GM19328 (cell line): ENCODE measurements at regions not wholly inside any gene's neighbourhood (a gene's known extent, or its start where the extent isn't known, plus 50 kb on each side); places are given as distances from the start of the nearest gene placed in this dataset.
"Not testable (repeated sequence)": the region's sequence is repeated elsewhere in the genome, so short reads cannot be mapped to it uniquely, and the experiment has no call there.

Source experiments
- ATAC-seq: cut with Tn5 transposase; IDR thresholded peaks from one replicate; pipeline ENCODE4 v1.9.1; 2021; ENCODE audit warnings: mild to moderate bottlenecking, moderate library complexity; ENCODE audit not compliant: unreplicated experiment

DNA sequence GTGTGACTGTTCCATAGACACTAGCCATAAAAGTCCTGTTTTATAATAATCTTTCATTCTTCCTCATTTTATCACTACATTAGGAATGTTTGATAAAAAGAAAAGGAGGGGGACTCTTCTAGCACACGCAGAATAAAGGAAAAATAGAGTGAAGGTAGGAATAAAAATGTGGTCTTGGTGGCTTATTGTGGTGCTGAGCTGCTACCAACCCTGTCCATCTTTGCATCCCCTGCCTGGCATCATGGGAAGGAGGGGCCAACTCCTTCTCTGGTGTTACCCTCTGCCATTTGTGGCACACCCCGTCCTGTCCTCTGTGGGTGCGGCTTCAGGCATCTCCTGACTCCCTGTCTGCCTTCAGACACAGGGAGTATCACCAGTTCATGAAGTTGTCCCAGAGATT, 104.9 kb upstream of the ZNF536 start:
- no peak for ATAC-seq

DNA sequence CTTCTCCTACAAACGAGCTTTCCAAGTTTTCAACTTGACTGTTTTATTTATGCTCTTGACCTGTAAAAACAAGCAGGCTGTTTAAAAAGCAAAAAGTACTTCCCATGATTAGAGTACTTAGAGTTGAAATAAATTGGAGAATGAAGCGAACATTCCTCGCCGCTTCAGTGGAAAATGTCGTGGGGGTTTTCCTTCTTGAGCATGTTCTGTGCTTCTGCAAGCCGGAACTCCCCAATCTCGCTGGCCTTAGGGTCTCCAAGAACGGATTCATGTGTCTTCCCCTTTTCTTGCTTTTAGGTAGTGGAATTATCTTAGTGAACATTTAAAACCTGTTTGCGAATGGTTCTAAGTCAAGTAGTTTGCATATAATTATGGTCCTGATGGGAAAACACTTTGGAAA, 103.6 kb upstream of the ZNF536 start:
- ATAC-seq, result no peak

DNA sequence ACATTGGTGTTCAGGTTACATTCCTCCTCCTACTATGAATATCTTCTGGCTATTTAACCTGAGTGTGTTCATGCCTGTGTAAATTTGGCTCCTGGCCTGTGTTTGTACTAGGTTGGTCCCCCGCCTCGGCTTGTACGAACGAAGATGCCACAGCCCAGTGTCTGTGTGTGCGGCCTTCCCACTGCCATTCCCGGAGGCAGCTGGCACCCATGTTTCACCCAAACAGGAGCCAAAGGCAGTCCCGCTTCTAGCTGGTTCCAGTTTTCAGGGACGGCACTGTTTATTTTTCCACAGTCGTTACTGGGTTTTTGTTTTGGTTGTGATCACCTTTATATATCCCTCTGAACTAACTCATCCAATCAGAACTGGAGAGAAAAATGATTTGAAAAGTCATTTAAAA, 102.5 kb upstream of the ZNF536 start:
- no peak for ATAC-seq

DNA sequence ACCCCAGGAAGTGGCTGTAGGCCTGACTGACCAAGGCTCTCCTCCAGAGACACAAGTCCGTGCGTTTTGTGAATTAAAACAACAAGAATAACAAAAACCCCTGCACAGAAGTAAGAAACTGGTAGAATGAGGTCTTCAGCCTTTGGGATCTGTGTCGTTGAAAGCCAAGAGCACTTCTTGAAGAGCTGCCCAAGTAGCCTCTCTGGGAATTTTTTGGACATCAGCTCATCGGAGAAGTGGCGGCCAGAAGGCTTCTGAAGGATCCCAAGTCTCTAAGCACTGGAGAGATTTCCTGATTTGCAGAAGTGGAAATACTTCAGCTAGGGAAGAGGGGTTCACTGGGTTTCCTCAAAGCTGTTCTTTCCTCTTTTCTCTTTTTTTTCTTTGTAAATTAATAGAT, 100.4 kb upstream of the ZNF536 start:
- ATAC-seq, result no peak

DNA sequence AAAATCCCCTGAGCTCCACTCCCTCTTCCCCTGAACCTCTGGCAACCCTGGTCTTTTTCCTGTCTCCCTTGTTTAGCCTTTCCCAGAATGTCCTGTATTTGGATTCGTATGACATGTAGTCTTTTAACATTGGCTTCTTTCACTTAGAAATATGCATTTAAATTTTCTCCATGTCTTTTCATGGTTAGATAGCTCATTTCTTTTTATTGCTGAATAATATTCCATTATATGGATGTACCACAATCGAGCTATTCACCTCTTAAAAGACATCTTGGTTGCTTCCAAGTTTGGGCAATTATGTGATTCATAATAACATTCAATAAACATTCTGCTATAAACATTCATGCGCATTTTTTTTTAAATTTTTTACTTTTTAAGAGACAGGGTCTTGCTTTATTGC, 99.6 kb upstream of the ZNF536 start:
- no peak for ATAC-seq

DNA sequence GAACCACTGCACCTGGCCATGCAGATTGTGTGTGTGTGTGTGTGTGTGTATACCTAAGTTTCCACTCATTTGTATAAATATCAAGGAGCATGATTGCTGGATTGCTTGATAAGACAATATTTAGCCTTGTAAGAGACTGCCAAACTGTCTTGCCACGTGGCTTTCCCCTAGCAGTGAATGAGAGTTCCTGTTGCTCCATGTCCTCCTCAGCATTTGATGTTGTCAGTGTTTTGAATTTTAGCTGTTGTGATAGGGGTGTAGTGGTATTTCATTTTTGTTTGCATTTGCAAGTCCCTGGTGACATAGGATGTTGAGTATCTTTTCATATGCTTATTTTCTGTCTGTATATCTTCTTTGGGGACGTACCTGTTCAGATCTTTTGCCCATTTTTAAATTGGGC, 99.0 kb upstream of the ZNF536 start:
- no peak for ATAC-seq

DNA sequence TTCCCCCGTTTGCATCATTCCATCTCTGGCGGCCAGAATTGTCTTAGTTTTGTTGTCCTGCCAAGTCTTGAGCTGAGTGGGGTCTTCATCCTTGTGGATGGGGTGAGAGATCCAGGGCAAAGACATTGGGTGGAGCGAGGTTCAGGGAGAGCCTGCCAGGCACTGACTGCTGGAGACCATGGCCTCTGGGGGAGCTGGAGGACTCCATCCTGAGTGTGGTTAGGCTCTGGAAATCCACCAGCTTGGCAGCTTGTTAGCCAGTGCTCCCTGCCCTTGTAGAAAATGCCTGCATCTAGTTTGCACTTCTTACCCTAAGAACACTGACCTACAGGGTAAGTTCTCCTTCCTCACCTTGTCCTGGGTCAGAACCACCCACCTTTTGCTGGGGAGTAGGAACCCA, 97.2 kb upstream of the ZNF536 start:
- no peak for ATAC-seq

DNA sequence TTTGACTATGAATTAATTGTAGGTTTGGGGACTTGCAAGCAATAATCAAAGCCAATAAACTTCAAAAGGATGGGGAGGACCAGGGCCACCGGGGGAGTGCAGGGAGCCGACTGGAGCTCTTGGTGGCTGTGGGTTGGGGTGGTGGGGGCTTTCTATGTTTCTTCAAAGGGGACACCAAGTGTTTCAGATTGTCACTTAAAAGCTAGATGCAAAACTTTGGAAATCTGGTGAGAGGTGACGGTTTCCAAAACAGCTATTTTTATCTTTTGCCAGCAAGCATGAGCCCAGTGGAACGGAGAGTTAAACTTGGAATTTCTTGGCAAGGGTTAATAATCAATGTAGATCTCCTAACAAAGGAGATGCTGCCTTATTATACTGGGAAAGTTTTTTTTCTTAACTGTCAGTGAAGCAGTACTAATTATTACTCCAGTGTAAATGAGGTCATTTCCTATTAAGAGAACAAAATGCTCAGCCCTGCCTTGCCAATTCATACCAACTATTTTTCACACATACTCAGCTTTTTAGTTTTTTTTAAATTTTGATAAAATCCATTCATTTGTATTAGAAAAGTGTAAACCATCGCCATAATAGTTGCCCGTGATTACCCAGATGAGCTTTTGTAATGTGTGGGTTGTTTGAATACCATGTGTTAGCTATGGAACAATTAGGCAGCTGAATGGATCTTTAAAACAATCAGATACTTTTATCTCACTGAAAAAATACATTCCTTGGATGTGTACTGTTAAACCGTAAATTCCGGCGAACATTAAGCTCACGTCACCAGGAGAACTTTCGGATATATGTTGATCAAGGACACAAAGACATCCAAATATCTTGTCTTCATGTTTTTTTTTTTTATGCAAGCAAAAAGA, 95.9 kb upstream of the ZNF536 start:
- no peak for ATAC-seq

DNA sequence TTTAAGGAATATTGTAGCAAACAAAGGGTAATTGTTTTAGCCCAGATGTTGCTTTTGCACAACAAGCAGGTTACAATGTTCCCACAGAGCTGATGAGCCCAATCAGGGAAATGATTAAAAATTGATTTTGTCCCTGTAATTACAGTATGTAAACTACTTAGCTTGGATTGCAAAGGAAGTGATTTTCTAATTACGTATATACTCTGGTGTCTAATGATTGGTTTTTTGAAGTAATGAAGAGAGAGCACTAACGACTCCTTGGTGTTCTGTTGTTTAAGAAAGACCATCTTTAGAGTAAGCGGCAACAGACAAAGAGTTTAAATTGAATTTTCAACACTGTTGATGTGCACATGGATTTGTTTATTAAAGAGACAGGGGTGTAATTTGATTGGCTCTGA, 95.3 kb upstream of the ZNF536 start:
- ATAC-seq, result no peak

DNA sequence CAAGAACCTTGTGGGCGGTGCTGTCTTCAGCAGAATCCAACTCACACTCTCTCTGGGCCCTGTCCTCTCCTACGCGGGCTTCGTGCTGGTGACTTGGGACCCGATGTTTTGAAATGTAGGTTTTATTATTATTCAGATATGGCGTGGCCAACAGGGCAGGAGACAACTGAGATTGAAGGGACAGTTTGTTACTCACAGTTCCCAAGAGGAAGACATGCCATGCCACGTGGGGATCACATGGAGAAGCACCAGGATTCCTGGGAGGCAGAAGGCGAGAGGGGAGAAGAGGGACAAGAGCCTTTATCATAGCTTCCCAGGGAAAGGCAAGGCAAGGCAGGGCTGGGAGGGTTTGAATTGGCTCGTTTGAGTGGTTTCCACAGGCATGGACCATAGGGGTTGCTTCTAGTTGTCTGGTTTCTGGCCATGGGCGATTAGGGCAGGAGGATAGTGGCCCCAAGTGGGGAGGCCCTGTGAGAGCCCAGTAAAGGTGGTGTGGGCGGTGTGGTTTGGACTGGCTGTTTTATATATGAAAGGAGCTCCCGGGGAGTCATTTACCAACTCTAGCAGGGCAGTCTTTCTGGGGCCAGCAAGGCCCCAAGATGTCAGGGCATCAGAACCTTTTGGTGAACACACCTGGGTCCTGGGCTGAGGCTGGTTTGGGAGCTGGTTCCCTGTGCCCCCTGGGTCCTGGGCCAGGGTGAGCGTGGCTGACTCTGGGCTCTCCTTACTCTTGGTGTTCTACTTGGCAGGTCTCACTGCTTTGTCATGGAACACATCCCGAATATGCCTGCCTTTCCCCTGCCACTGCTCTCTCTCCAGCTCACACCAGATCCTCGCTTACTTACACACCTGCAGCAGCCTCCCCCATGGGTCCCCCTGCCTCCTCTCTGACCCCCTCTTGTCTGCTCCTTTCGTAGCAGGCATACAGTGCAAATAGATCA, 94.0 kb upstream of the ZNF536 start:
- ATAC-seq, result no peak

DNA sequence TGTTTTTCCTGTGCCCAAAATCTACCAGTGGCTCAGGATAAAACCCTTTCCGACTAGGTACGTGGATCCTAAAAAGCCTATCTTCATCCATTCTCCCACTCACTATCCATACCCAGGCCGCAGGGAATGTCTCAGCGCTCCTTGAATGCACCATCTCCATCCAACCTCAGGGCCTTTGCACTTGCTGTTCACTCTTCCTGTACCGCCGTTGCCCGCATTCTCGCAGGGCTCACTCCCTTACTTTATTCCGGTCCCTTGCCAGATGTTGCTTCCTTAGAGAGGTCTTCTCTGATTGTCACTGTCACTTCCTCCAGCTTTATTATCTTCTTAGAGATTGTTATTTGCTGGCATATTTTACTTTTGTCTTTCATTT, 93.3 kb upstream of the ZNF536 start:
- no peak for ATAC-seq

DNA sequence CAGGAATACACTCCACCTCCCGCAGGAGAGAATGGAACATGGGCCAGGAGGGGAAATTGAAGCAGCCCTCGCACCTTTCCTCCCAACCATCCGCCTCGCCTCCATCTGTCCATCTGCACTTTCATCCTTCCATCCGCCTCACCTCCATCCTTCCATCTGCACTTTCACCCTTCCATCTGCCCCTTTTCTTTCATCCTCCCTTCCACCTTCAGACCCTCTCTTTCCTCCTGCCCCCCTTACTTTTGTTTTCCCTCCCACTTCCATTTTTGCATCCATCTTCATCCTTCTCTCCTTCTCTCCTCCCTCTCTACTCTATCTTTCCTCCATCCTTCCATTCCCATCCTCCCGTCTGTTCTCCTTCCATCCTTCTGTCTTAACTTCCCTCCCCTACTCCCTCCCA, 92.2 kb upstream of the ZNF536 start:
- ATAC-seq, result no peak

DNA sequence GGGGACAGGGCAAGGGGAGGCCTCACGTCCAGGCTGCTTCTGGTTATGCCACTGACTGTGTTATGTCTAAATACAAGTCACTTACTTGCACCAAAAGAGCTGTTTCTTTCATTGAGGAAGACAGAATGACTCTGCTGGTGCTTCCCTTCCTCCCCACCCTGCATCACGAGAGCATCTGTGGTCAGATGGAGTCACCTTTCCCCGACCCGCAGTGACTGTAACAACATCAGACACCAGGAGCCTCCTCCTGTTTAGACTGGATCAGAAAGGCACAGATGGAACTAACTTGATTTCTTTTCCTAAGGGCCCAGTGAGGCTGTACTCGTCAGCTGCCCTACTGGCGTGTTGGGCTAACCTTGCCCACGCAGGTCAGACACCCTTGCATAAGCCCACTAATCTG, 90.3 kb upstream of the ZNF536 start:
- ATAC-seq, result no peak

DNA sequence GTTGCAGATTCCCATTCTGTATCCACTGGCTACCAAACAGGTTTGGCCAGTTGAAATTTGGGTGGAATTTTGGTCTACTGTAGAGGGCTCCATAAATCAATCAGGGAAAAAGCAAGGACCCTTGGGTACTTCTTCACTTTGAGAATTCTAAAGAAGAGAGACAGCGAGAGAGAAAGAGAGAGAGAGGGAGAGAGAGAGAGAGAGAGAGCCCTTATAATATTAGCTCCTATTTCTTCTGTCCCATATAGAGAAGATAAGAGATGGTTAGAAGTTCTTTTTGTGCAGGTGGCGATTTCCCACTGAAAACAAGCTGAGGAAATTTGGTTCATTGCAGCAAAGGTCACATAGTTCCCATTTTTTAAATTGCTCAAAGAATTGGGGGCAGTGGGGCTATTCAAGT, 88.6 kb upstream of the ZNF536 start:
- ATAC-seq, result no peak

DNA sequence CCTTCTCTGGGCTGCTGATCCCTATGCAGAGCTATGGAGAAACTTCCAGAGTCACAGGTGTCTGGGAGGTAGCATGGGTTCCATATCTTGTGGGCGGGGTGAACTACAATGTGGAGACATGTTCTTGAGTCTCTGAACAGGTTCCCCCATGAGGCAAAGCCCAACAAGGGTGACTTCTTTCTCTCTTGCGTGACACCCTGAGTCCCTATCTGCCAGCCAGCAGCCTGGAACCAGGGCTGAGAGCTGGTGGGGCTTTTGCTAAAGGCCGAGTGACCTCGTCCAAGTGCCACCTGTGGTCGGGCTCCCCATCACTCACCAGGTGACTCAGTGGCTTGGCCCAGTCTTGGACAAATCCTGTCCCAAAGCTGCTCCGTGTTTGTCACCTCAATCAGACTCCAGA, 88.0 kb upstream of the ZNF536 start:
- ATAC-seq, result no peak

DNA sequence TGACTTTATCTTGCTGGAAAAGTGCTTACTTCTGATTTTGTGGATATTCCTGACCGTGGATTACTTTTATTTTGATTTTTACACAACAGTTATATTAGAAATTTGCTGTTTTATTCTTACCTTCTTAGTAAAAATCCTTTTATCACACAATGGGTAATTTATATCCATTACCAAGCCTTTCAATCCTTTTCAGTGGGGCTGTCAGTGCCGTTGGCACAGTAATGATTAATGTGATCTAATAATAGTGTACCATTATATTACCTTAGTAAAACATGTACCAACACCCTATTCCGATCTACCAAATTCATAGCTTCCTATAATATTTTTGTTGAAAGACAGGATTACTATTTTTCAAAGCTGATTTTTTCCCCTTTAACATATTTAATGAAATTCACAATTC, 87.3 kb upstream of the ZNF536 start:
- ATAC-seq, result no peak

DNA sequence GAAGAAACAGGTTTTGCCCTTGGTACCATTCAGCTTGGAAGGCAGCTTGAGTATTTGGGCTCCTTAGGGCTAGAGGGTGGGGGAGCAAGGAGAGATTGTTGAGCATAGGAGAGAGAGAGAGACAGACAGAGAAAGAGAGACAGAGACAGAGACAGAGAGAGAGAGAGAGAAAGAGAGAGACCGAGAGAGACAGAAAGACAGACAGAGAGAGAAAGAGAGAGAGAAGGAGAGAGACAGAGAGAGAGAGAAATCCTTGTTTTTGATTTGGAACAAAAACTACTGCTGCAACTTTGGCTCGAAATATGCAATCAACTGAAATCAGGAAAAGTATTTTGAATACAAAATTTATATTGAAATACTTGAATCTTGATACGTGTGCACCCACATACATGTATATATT, 85.8 kb upstream of the ZNF536 start:
- ATAC-seq, result no peak

DNA sequence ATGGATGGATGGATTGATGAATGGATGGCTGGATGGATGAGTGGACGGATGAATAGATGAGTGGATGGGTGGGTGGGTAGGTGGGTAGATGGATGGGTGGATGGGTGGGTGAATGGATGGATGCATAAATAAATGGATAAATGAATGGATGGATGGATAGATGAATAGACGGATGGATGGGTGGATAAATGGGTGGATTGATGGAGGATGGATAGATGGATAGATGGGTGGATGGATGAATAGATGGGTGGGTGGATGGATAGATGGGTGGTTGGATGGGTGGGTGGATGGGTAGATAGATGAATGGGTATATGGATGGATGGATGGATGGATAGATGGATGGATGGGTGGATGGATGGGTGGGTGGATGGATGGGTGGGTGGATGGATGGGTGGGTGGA, 84.9 kb upstream of the ZNF536 start:
- no peak for ATAC-seq

DNA sequence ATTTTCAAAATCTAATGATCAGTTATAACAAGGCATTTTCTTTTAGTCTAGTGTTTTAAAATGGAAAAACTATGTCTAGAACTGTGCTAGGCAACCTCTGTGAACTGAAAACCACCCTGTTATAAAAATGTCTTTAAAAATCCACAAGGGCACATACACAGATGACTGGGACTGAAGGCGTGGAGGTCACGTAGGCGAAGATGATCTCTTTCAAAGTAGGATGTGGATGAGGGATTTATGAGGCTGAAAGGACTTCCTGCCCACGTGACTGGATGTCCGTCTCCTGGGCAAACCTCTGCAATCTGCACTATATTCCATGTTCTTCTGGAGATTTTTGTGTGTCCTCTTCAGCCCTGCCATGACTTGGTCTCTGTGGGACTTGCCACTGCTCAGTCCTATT, 84.2 kb upstream of the ZNF536 start:
- no peak for ATAC-seq

DNA sequence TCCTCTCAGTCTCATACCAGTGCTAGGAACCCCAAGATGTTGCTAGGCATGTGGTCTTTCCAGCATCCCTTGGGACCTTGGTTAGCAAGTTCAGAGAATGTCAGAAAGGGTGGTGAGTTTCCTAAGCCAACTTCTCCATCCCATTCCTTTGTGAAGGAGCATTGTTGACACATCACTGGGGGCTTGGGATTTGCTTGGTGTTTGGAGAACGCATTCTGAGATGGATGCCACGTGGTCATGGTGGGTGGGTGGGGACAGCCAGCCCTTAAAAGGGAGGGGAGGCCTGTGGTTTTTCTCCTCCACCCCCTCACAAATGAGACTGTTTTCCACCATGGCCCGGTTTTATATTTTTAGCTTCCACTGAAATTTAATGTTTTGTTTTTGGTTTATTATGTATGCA, 83.3 kb upstream of the ZNF536 start:
- no peak for ATAC-seq

DNA sequence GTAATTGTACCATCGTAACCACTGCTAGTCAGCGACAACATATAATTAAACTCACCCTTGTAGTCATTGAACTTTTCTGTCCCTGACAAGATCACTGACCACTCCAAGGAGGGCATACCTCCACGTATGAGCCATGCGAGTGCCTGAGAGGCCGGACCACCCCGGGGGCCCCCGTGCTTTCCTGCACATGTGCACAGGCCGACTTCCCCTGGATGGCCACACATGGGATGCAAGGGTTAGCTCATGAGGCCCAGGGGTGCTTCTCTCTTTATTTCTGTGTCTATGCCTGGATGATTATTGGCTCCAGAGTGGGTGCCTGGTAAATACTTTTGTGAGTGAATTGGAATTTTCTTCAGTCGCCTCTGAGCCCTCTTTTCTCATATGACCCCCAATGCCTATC, 82.8 kb upstream of the ZNF536 start:
- no peak for ATAC-seq

DNA sequence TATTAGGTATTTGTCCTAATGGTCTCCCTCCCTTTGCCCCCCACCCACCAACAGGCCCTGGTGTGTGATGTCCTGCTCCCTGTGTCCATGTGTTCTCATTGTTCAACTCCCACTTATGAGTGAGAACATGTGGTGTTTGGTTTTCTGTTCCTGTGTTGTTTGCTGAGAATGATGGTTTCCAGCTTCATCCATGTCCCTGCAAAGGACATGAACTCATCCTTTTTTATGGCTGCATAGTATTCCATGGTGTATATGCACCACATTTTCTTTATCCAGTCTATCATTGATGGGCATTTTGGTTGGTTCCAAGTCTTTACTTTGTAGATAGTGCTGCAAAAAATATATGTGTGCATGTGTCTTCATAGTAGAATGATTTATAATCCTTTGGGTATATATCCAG, 81.4 kb upstream of the ZNF536 start:
- not testable (repeated sequence) for ATAC-seq
